HG02884 (cell line): ENCODE measurements at regions not wholly inside any gene's neighbourhood (a gene's known extent, or its start where the extent isn't known, plus 50 kb on each side); places are given as distances from the start of the nearest gene placed in this dataset.

Experiments
- ATAC-seq: cut with Tn5 transposase; IDR thresholded peaks from one replicate; pipeline ENCODE4 v1.9.1; 2021; ENCODE audit warnings: mild to moderate bottlenecking, moderate library complexity; ENCODE audit not compliant: unreplicated experiment

- ATAC-seq, result no peak
Observed at GRCh38 chr2:234286956-234287355, 209.9 kb downstream of the ARL4C start.

GRCh38 chr2:234286118-234286598 lies 210.7 kb downstream of the ARL4C start:
- ATAC-seq, result no peak

- no peak for ATAC-seq
Observed at GRCh38 chr2:234285541-234285940, 211.3 kb downstream of the ARL4C start.

- ATAC-seq, result no peak
Observed at GRCh38 chr2:234279637-234280036, 217.2 kb downstream of the ARL4C start.

GRCh38 chr2:234278556-234279255 lies 218.2 kb downstream of the ARL4C start:
- no peak for ATAC-seq

GRCh38 chr2:234275515-234275914 lies 221.4 kb downstream of the ARL4C start:
- no peak for ATAC-seq

- ATAC-seq, result no peak
Observed at GRCh38 chr2:234273887-234274584, 222.8 kb downstream of the ARL4C start.

DNA sequence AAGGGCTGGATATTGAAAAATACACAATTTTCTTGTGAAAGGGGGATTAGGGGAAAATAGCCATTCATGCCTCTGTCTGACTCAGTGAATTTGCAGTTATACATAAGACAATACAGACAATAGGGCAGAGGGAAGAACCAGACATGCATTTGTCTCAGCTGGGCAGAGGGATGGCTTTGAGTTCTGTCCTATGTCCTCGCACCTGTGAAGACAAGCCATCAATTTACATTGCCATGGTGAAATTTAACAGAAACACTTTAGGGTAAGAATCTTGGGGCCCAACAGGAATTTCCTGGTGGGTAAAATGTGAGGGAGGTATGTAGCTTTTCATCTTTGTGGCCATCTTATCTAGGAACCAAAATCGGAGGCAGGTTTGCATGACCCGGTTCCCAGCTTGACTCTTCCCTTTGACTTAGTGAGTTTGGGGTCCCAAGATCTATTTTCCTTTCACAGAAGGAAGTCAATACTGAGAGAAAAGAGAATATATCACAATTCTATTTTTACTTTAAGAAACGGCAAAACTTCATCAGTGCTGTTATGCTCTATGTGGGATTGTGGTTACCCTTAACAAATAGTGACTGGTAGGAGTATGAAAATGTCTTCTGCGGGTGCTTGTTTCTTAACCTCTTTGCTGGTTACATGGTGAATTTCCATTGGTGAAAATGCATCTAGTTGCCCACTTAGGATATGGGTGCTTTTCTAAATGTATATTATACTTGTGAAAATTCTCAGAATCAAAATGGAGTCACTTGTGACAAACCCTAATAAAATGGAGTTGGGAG lies 221.8 kb downstream of the SPP2 start:
- ATAC-seq, result no peak

- no peak for ATAC-seq
Observed at GRCh38 chr2:234271338-234271737, 220.8 kb downstream of the SPP2 start.

GRCh38 chr2:234269769-234270204 lies 219.3 kb downstream of the SPP2 start:
- no peak for ATAC-seq

GRCh38 chr2:234267534-234267933 lies 217.0 kb downstream of the SPP2 start:
- no peak for ATAC-seq

- ATAC-seq, result no peak
Observed at GRCh38 chr2:234266952-234267351, 216.4 kb downstream of the SPP2 start.

DNA sequence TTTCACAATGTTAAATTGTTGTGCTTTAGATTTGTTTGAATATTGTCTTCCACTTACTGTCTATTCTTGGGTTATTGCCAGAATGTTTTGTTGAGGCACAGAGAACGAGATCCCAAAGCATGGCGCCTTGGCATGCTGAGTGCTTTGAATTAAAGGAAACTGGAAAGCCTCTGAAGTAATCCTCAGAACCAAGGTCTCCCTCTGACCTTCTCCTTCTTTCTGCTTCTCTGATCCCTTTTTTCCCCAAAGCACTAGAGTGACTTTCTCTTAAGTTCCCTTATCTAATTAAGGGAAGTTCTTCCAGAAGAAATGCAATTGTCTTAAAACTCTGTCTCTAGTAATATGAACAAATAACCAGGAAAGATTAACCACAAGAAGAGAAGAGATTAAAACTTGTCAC lies 214.7 kb downstream of the SPP2 start:
- no peak for ATAC-seq

GRCh38 chr2:234261736-234262135 lies 211.2 kb downstream of the SPP2 start:
- ATAC-seq, result no peak

DNA sequence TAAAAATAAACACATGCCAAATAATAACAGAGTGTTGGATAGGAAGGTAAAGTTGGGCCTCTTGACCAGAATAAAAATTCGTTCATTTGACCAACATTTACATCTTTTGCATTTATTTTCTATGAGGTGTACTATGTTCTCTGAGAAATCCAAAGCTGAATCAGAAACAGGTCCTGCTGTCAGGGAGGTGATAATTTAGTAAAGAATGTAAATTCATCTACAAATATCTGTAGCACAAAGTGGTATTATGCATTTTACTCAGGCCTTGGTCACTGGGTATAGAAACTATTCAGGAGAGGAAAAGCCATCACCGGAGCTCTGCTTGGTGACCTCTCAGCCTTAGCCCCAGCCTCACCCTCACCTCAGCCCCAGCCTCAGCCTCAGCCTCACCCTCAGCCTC lies 208.9 kb downstream of the SPP2 start:
- ATAC-seq, result no peak

DNA sequence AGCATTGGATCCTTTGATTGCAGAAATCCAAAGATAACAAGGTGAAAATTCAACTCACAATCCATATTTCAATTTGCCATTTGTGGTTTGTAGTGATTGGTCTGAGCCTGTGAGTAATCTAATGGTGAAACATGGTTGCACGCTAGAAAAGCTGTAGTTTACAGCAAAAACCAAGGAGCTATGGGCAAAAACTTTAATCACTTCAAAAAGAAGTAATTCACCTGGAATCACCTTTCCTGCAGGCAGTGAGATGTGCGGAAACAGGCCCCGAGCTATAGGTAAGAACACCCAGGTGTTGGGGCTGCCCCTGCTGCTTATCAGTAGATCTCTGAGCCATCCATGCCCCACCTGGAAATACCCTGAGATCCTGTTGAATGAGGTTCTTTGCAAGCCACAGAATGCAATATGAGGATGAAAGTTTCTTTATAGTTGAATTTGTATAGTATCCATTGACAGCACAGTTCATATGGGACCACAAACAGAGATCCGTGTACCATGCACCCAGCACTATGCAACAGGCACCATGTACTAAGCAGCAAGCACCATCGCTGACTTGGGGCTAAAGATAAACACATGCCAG lies 208.2 kb downstream of the SPP2 start:
- ATAC-seq, result no peak

DNA sequence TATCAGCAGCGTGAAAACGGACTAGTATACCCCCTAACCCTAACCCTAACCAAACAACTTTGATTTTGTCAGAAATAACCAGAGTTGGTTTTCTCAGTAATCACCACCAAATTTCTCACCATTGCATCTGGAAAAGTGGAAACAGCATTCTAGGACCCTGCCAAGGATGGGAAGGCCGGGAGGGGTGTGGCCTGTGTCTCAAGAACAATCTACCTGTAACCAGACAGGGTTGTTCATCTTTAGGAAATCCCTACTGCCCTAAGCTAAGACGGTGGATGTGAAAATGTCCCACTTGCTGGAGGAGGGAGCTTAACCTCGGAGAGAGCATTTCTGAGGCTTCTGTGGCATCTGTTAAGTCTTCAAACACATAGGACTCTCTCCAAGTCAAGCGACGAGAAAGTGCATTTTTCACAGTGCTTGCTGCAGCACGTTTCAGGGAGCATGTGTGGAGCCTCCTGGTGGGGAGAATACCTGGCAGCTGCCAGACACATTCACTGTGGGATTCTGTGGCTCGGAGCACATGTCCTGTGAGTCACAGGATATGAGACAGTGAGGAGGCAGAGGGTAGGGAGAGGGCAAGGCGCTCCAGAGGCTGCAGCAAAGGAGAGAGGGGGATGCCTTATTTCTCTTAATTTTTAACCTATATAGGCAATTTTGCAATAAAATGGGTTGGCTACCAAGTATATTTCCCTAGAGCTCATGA lies 207.5 kb downstream of the SPP2 start:
- ATAC-seq, result no peak

DNA sequence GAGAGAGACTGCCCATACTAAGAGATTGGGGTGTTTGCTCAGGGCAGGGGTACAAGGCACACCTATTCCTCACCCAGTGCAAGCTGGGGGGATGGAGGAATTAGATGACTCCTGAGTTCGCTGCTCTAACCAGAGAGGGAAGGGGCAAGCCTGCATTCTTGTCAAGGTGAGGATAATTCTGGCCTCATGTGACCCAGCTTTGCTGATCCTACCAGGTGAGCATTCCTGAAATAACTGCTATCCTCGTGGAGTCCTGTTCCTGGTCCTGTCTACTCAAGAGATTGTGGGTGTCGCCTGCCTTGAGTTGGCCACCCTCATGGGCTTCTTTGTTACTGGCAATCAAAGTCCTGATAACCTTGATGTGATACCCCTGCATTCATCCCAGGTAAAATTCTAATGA lies 206.0 kb downstream of the SPP2 start:
- no peak for ATAC-seq

- no peak for ATAC-seq
Observed at GRCh38 chr2:234254783-234255521, 204.4 kb downstream of the SPP2 start.

DNA sequence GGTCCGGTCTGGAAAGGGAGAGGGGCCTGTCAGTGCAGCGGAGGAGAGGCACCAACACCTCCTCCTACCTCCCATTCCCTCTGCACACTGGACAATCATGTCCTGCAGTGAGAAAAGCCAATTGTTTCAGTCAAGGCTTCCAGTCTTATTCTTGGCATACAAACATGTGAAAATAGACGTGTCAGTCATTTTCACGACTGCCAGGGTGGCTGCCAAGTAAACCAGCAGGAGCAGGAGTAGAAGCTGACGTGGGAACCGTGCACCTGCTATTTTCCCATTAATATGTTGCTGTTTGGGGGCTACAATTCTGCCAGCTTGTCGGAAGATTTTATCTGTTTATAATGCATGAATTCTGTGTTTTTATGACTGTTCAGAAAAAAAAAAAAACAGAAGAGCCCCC lies 202.3 kb downstream of the SPP2 start:
- ATAC-seq, result no peak
